MM.1S (cell line): ENCODE measurements at regions not wholly inside any gene's neighbourhood (a gene's known extent, or its start where the extent isn't known, plus 50 kb on each side); places are given as distances from the start of the nearest gene placed in this dataset.

Experiments used
- DNase-seq: peaks from one replicate; pipeline ENCODE4 v3.0.0-alpha.2; 2015
- H2AFZ ChIP-seq: fragments of 300-600 bp; sonication (generic); 2 replicates; pipeline ENCODE4 v1.6.0; 2016; ENCODE audit warnings: antibody characterized with exemption, low read length
- H3F3A ChIP-seq: fragments of 300-600 bp; sonication (generic); 2 replicates; pipeline ENCODE4 v1.6.1; 2016; ENCODE audit warnings: mild to moderate bottlenecking, antibody characterized with exemption, low read length, moderate library complexity, mixed read lengths; ENCODE audit not compliant: insufficient read depth
- H3K27ac ChIP-seq: fragments of 300-600 bp; sonication (generic); 2 replicates; pipeline ENCODE4 v1.5.1; 2016; ENCODE audit warnings: mild to moderate bottlenecking, low read length
- H3K27me3 ChIP-seq: fragments of 300-600 bp; sonication (generic); replicated peaks from 2 replicates; pipeline ENCODE4 v1.6.0; 2016; ENCODE audit warnings: low read length; ENCODE audit not compliant: insufficient read depth
- H3K36me3 ChIP-seq: fragments of 300-600 bp; sonication (generic); replicated peaks from 2 replicates; pipeline ENCODE4 v1.6.1; 2016; ENCODE audit warnings: mild to moderate bottlenecking, low read length, mixed read lengths; ENCODE audit not compliant: insufficient read depth
- H3K4me1 ChIP-seq: fragments of 300-600 bp; sonication (generic); 2 replicates; pipeline ENCODE4 v1.6.1; 2016; ENCODE audit warnings: low read length, mixed read lengths
- H3K4me2 ChIP-seq: fragments of 300-600 bp; sonication (generic); 2 replicates; pipeline ENCODE4 v1.6.0; 2016; ENCODE audit warnings: low read depth, low read length
- H3K4me3 ChIP-seq: fragments of 300-600 bp; sonication (generic); 2 replicates; pipeline ENCODE4 v1.5.1; 2016; ENCODE audit warnings: low read length, mixed read lengths
- H3K79me2 ChIP-seq: fragments of 300-600 bp; sonication (generic); 2 replicates; pipeline ENCODE4 v1.6.1; 2016; ENCODE audit warnings: mixed run types, low read length, mixed read lengths
- H3K9ac ChIP-seq: fragments of 300-600 bp; sonication (generic); 2 replicates; pipeline ENCODE4 v1.6.1; 2016; ENCODE audit warnings: low read length, mixed read lengths
- H3K9me2 ChIP-seq: fragments of 300-600 bp; sonication (generic); replicated peaks from 2 replicates; pipeline ENCODE4 v1.6.1; 2016; ENCODE audit warnings: mild to moderate bottlenecking, low read length, mixed read lengths; ENCODE audit not compliant: insufficient read depth
- H3K9me3 ChIP-seq: fragments of 300-600 bp; sonication (generic); replicated peaks from 2 replicates; pipeline ENCODE4 v1.6.1; 2016; ENCODE audit warnings: mild to moderate bottlenecking, low read length, mixed read lengths; ENCODE audit not compliant: insufficient read depth
- H4K20me1 ChIP-seq: fragments of 300-600 bp; sonication (generic); 2 replicates; pipeline ENCODE4 v1.6.1; 2016; ENCODE audit warnings: mild to moderate bottlenecking, low read length, moderate library complexity, mixed read lengths; ENCODE audit not compliant: insufficient read depth
- EZH2 ChIP-seq: fragments of 300-600 bp; sonication (generic); optimal IDR thresholded peaks from 2 replicates; pipeline ENCODE3; 2017; ENCODE audit warnings: low read depth, mild to moderate bottlenecking, antibody characterized with exemption, low read length, mixed read lengths
- EZH2phosphoT487 ChIP-seq: fragments of 300-600 bp; sonication (generic); IDR thresholded peaks from 2 replicates; pipeline ENCODE4 v1.6.1; 2018; ENCODE audit warnings: antibody characterized with exemption, low read length
- TF ChIP-seq, protein P1 (sequence below): fragments of 300-600 bp; sonication (generic); IDR thresholded peaks from 2 replicates; pipeline ENCODE4 v1.5.1; 2016; ENCODE audit warnings: antibody characterized with exemption, low read length, mixed read lengths

DNA sequence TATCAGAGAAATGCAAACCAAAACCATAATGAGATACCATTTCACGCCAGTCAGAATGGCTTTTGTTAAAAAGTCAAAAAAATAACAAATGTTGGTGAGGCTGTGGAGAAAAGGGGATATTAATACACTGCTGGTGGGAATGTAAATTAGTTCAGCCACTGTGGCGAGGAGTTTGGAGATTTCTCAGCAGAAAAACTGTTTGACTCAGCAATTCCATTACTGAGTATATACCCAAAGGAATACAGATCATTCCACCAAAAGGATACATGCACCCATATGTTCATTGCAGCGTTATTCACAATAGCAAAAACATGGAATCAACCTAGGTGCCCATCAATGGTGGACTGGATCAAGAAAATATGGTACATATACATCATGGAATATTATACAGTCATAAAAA is 54.5 kb upstream of the WDR75 start:
- DNase-seq: no peak
- Histone ChIP-seq H3K36me3 (no peaks in the 10 kb centered on the region), H3K4me1 (no peaks in the 10 kb centered on the region), H3K27ac (no peak overlapping the region), H3K4me2 (no peak overlapping the region), H3K9me3 (no peaks in the 10 kb centered on the region), H4K20me1 (no peaks in the 10 kb centered on the region), H3K4me3 (no peak overlapping the region), H3K27me3 (no peaks in the 10 kb centered on the region), H3K9me2 (no peaks in the 10 kb centered on the region), H3K9ac (no peak overlapping the region), H3F3A (no peaks in the 10 kb centered on the region), H3K79me2 (no peaks in the 10 kb centered on the region), H2AFZ (no peak overlapping the region)
- TF ChIP-seq, protein P1, sequence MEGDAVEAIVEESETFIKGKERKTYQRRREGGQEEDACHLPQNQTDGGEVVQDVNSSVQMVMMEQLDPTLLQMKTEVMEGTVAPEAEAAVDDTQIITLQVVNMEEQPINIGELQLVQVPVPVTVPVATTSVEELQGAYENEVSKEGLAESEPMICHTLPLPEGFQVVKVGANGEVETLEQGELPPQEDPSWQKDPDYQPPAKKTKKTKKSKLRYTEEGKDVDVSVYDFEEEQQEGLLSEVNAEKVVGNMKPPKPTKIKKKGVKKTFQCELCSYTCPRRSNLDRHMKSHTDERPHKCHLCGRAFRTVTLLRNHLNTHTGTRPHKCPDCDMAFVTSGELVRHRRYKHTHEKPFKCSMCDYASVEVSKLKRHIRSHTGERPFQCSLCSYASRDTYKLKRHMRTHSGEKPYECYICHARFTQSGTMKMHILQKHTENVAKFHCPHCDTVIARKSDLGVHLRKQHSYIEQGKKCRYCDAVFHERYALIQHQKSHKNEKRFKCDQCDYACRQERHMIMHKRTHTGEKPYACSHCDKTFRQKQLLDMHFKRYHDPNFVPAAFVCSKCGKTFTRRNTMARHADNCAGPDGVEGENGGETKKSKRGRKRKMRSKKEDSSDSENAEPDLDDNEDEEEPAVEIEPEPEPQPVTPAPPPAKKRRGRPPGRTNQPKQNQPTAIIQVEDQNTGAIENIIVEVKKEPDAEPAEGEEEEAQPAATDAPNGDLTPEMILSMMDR: no peak
- no peak for TF ChIP-seq EZH2
- TF ChIP-seq EZH2phosphoT487: no peak

DNA sequence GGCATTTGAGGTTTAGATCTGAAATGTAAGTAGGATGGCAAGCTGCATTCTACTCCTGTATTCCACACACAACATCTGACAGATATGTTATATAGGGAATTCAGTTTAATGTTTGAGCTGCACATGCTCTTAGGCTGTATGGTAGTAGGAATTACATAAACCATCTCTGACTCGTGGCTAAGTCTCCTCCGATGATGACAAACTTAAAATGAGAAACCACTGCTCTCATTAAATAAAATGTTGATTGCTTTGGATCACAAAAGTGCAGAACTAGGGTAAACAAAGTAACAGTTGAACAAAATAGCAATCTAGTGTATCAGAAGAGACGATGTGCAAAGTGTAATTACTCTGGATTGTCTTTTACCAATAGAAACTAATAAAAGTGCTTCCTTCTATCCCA is 50.1 kb upstream of the WDR75 start:
- H3F3A ChIP-seq: no peaks in the 10 kb centered on the region
- H3K36me3 ChIP-seq: no peaks in the 10 kb centered on the region
- no peaks in the 10 kb centered on the region for H4K20me1 ChIP-seq
- no peaks in the 10 kb centered on the region for H3K79me2 ChIP-seq
- no peaks in the 10 kb centered on the region for H3K4me1 ChIP-seq
- H2AFZ ChIP-seq: no peak overlapping the region
- no peak for DNase-seq
- no peak overlapping the region for H3K4me3 ChIP-seq
- no peak overlapping the region for H3K27ac ChIP-seq
- no peaks in the 10 kb centered on the region for H3K9me2 ChIP-seq
- no peaks in the 10 kb centered on the region for H3K27me3 ChIP-seq
- no peak overlapping the region for H3K9ac ChIP-seq
- H3K9me3 ChIP-seq: no peaks in the 10 kb centered on the region
- no peak for TF ChIP-seq EZH2
- TF ChIP-seq, protein P1: no peak
- no peak for TF ChIP-seq EZH2phosphoT487
- no peak overlapping the region for H3K4me2 ChIP-seq
